ENCODE measurements at regions not wholly inside any gene's neighbourhood (a gene's known extent, or its start where the extent isn't known, plus 50 kb on each side); places are given as distances from the start of the nearest gene placed in this dataset.

GRCh38 chr2:15829985-15830384 lies 110.4 kb upstream of the MYCN start:
- H3K27me3 Mint-ChIP-seq (ENCODE audit: low read depth, poor library complexity): peaks cover 6% of the 10 kb centered on the region
- no peak overlapping the region for H3K27ac Mint-ChIP-seq
- DNase-seq: no peak
- H3K4me3 Mint-ChIP-seq: no peak overlapping the region
- peaks cover 12% of the 10 kb centered on the region for H3K9me3 Mint-ChIP-seq
- H3K36me3 Mint-ChIP-seq (ENCODE audit: low read depth): peaks cover 9% of the 10 kb centered on the region
- no peak for TF ChIP-seq CTCF (IDR thresholded peaks at IDR 0.05)
- peaks cover 65% of the 10 kb centered on the region for H3K4me1 Mint-ChIP-seq

GRCh38 chr2:15830937-15831549 lies 109.3 kb upstream of the MYCN start:
- peaks cover 54% of the 10 kb centered on the region for H3K4me1 Mint-ChIP-seq
- TF ChIP-seq CTCF (IDR thresholded peaks at IDR 0.05): no peak

GRCh38 chr2:15832030-15832709 lies 108.2 kb upstream of the MYCN start:
- no peak for TF ChIP-seq CTCF (IDR thresholded peaks at IDR 0.05)
- peaks cover 18% of the 10 kb centered on the region for H3K36me3 Mint-ChIP-seq (ENCODE audit: low read depth)
- H3K27ac Mint-ChIP-seq: no peak overlapping the region
- no peak overlapping the region for H3K4me3 Mint-ChIP-seq
- peaks cover 43% of the 10 kb centered on the region for H3K4me1 Mint-ChIP-seq
- peaks cover 13% of the 10 kb centered on the region for H3K27me3 Mint-ChIP-seq (ENCODE audit: low read depth, poor library complexity)
- peaks cover 32% of the 10 kb centered on the region for H3K9me3 Mint-ChIP-seq
- no peak for DNase-seq

More at GRCh38 chr2:15830937-15831549, 109.3 kb upstream of the MYCN start:
- Mint-ChIP-seq H3K27me3 (ENCODE audit: low read depth, poor library complexity) (peaks cover 9% of the 10 kb centered on the region), H3K36me3 (ENCODE audit: low read depth) (peaks cover 17% of the 10 kb centered on the region), H3K27ac (no peak overlapping the region), H3K9me3 (peaks cover 21% of the 10 kb centered on the region), H3K4me3 (no peak overlapping the region)
- DNase-seq: no peak

- no peak for DNase-seq
These were observed 107.3 kb upstream of the MYCN start for GRCh38 chr2:15832849-15833680.

GRCh38 chr2:15833731-15834130 lies 106.6 kb upstream of the MYCN start:
- Mint-ChIP-seq H3K27me3 (ENCODE audit: low read depth, poor library complexity) (peaks cover 13% of the 10 kb centered on the region), H3K27ac (no peak overlapping the region), H3K36me3 (ENCODE audit: low read depth) (peaks cover 18% of the 10 kb centered on the region), H3K4me1 (peaks cover 33% of the 10 kb centered on the region), H3K4me3 (no peak overlapping the region), H3K9me3 (peaks cover 37% of the 10 kb centered on the region)
- TF ChIP-seq CTCF (IDR thresholded peaks at IDR 0.05): no peak
- no peak for DNase-seq

More at GRCh38 chr2:15832849-15833680, 107.3 kb upstream of the MYCN start:
- Mint-ChIP-seq H3K36me3 (ENCODE audit: low read depth) (peaks cover 18% of the 10 kb centered on the region), H3K4me1 (peaks cover 36% of the 10 kb centered on the region), H3K27ac (no peak overlapping the region), H3K27me3 (ENCODE audit: low read depth, poor library complexity) (peaks cover 13% of the 10 kb centered on the region), H3K9me3 (peaks cover 37% of the 10 kb centered on the region), H3K4me3 (no peak overlapping the region)
- TF ChIP-seq CTCF (IDR thresholded peaks at IDR 0.05): no peak
